HG02870 (cell line): ENCODE measurements at regions not wholly inside any gene's neighbourhood (a gene's known extent, or its start where the extent isn't known, plus 50 kb on each side); places are given as distances from the start of the nearest gene placed in this dataset.
A peak's percentile ranks its signal among the peaks of the same experiment; 100 is the strongest.
"Not testable (repeated sequence)": the region's sequence is repeated elsewhere in the genome, so short reads cannot be mapped to it uniquely, and the experiment has no call there.

Source experiments
- ATAC-seq: cut with Tn5 transposase; IDR thresholded peaks from one replicate; pipeline ENCODE4 v1.9.1; 2021; ENCODE audit warnings: mild to moderate bottlenecking, moderate library complexity; ENCODE audit not compliant: unreplicated experiment

- no peak for ATAC-seq
These were observed 180.7 kb upstream of the IL15 start for GRCh38 chr4:141455651-141456050.

DNA sequence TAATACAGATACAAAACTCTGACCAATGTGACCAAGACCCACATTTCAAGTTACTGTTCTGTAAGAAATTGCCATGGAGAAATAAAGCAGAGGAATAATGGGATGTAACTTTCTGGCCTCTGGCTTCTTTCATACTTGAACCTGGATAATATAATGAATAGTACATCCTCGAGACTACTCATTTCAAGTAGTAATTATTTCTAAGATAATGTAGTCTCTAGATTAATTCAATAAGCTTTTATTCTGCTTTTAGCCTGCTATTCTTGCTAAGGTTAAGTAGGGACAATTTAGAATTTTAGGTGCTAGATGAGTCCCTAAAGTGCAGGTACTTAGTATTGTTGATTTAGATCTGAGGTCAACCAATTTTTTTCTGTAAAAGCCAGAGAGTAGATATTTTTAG is 178.7 kb upstream of the IL15 start:
- ATAC-seq, result no peak

GRCh38 chr4:141458501-141458900 is 177.9 kb upstream of the IL15 start:
- ATAC-seq, result no peak

DNA sequence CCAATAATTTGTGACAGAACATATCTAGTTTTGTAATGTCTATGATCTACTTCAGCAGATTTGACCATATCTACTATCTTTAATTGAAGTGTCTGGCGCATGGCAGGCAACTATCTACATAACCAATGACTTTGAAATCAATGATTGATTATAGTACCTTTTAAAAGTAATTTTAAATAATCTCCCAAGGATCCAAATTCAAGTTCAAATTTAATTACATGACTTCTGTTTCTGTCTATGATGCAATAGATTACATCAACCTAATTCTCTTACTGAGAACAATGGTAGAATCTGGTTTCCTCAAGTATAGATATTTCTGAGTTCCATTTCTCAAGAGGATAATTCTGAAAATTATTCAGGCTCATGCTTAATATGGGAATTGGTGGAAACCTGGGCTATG is 177.4 kb upstream of the IL15 start:
- ATAC-seq, result no peak

GRCh38 chr4:141462361-141462760 is 174.0 kb upstream of the IL15 start:
- no peak for ATAC-seq

DNA sequence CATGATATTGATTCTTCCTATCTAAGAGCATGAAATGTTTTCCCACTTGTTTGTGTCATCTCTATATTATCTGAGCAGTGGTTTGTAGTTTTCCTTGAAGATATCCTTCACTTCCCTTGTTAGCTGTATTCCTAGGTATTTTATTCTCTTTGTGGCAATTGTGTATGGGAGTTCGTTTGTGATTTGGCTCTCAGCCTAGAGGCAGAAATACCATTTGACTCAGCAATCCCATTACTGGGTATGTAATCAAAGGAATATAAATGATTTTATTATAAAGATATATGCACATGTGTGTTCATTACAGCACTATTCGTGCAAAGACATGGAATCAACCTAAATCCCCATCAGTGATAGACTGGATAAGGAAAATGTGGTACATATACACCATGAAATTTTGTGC is 172.7 kb upstream of the IL15 start:
- no peak for ATAC-seq

DNA sequence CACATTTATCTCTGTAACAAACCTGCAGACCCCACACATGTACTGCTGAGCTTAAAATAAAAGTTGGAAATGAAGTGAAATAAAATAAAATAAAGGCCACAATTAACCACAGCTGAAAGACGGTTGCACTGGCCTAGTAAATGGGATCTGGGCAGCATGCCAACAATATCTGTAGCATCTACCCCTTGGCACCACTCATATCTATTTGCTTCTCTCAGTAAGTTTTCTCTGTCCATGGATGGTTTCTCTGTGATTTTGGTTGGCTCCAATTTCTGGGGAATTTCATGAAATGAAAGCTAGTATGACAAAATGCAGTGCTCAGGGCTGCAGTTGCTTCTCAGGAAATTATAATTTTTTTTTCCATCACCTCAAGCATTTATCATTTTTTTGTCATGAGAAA is 172.0 kb upstream of the IL15 start:
- ATAC-seq, result no peak

DNA sequence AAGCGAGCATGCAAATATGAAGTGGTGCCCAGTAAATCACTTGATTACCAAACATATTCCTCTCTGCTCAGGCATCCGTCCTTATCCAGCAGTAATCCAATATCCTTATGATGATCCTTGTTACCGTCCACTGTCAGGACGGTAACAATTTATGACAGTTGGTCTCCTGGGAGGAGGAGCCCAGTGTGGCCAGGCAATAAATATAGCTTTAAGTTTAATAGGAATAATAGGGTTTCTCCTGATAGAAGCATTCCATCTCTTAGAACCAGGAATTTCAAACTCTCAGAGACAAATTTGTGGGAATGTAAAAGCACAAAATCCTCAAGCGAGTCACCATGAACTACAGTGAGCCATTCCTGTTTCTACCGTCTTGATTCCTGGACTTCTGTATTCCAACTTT is 171.2 kb upstream of the IL15 start:
- no peak for ATAC-seq

- no peak for ATAC-seq
These were observed 169.2 kb upstream of the IL15 start for GRCh38 chr4:141467225-141467624.

DNA sequence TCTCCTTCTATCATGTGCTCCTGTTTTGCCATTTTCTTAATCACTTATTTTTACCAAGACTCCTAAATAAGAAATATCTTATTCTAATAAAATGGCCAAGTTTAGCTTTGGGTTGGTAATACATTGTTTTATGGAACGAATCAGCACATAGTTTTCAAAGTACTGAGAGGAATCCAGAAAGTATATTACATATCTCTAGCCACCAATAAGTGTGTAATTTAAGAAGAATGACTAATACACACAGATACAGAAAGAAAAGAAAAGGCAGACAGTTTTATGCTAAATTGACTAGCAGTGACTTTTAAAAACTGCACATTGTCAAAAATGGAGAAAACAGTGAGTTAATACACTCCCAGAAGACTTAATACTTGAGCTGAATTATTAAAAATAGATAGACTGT is 167.0 kb upstream of the IL15 start:
- no peak for ATAC-seq

GRCh38 chr4:141473026-141473540 is 163.3 kb upstream of the IL15 start:
- no peak for ATAC-seq

GRCh38 chr4:141473952-141474351 is 162.4 kb upstream of the IL15 start:
- ATAC-seq, result no peak

- no peak for ATAC-seq
These were observed 155.4 kb upstream of the IL15 start for GRCh38 chr4:141480950-141481349.

DNA sequence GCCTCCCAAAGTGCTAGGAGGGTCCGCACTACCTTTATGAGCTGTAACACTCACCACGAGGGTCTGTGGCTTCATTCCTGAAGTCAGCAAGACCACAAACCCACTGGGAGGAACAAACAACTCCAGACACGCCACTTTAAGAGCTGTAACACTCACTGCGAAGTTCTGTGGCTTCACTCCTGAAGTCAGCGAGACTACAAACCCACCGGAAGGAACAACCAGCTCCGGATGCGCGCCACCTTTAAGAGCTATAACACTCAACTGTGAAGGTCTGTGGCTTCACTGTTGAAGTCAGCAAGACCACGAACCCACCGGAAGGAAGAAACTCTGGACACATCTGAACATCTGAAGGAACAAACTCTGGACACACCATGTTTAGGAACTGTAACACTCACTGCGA is 152.1 kb upstream of the IL15 start:
- not testable (repeated sequence) for ATAC-seq

DNA sequence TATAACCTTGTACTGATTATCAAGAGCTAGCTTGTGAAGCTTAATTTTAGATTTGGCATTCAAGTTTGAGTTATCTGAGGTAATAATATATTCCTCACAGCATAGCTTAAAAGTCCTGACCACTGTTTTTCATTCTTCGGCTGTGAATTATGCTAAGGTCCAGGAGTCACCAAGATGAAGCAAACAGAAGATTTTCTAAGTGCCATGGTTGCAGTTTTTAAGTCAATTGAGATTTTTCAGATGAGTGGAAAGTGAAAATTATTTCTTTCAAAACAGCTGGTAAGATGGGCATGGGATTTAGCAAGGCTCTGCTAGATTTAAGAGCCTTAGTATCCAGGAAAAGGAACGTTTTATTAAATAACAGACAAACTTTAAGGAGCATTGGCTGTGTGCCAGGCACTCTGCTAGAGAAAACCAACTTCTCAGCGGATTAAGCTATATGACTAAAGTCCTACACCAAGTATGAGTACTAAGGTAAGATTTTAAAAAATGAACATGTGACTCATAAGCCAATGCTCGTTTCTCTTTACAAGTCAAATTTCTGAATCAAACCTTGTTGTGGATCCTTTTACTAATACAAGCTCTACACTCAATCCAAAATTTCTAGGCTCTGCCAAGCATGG is 149.9 kb upstream of the IL15 start:
- no peak for ATAC-seq

DNA sequence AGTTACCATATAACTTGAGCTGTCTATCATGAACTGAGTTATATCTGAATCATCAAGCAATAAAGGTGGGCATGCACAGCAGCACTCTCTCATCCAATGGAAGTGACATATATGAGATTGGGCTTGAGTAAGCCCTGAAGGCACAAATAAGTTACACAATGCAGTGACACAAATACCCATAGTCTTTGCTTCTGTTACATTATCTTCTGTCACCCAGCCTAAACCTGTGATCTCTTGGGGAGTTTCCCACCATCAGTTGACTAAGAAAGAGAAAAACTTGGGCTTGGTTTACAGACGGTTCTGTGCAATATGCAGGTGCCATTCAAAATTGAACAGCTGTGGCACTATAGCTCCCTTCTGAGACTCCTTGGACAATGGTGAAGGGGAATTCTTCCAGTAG is 138.8 kb upstream of the IL15 start:
- peak; percentile 97 for ATAC-seq

- ATAC-seq, result no peak
These were observed 137.0 kb upstream of the IL15 start for GRCh38 chr4:141499261-141499853.

DNA sequence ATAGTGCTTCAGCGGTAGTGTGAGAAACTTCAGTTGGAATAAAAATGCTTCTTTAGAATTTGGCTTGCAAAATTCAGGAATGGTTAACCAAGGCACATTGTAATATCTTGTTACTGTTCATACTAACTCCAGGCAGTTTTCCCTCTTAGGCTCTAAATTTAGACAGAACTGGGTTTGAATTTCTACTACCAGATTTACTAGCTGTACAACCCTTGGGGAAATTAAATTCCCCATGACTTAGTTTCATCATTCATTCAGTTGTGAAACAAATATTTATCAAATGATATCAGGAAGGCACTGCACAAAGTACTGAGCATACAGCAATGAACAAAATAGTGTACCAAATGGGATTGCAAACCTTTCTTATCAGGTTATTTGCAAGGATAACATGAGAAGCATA is 135.0 kb upstream of the IL15 start:
- ATAC-seq, result no peak

GRCh38 chr4:141501931-141502330 is 134.5 kb upstream of the IL15 start:
- ATAC-seq, result no peak

GRCh38 chr4:141502755-141503154 is 133.6 kb upstream of the IL15 start:
- no peak for ATAC-seq

GRCh38 chr4:141503260-141503659 is 133.1 kb upstream of the IL15 start:
- no peak for ATAC-seq

- no peak for ATAC-seq
These were observed 125.3 kb upstream of the IL15 start for GRCh38 chr4:141511055-141511454.

- no peak for ATAC-seq
These were observed 122.5 kb upstream of the IL15 start for GRCh38 chr4:141513866-141514265.
